AG04449 (cell line): ENCODE measurements at regions not wholly inside any gene's neighbourhood (a gene's known extent, or its start where the extent isn't known, plus 50 kb on each side); places are given as distances from the start of the nearest gene placed in this dataset.
"Not testable (repeated sequence)": the region's sequence is repeated elsewhere in the genome, so short reads cannot be mapped to it uniquely, and the experiment has no call there.

ENCODE experiments used
- CTCF ChIA-PET: fragments of 350-600 bp; formaldehyde crosslinking; extraction: SDS; loops from one replicate; lab custom pipeline; 2021; ENCODE audit warnings: antibody characterized with exemption; lab: Yijun Ruan, JAX
- POLR2A ChIA-PET: fragments of 400-600, 350-600 bp; formaldehyde crosslinking; extraction: SDS; loops from one replicate; lab custom pipeline; 2020; ENCODE audit warnings: antibody characterized with exemption, inconsistent platforms; lab: Yijun Ruan, JAX
- DNase-seq: peaks from one replicate; pipeline ENCODE4 v3.0.0-alpha.2; 2010; ENCODE audit warnings: low read depth, low spot score
- H3K4me3 ChIP-seq: 2 replicates; pipeline ENCODE4 v1.5.1; 2011; ENCODE audit warnings: low read depth, mild to moderate bottlenecking, control low read depth, low read length
- TF ChIP-seq, protein P1 (sequence below): IDR thresholded peaks from one replicate; pipeline ENCODE4 v1.5.1; 2011; ENCODE audit warnings: mild to moderate bottlenecking, moderate library complexity, low read length, control low read depth, inconsistent platforms; ENCODE audit not compliant: insufficient read depth; ENCODE audit errors: missing control alignments

GRCh38 chr9:90070931-90071660 lies 466.3 kb downstream of the GADD45G start:
- H3K4me3 ChIP-seq = no peak overlapping the region
- POLR2A ChIA-PET = no interaction called here
- TF ChIP-seq, protein P1, sequence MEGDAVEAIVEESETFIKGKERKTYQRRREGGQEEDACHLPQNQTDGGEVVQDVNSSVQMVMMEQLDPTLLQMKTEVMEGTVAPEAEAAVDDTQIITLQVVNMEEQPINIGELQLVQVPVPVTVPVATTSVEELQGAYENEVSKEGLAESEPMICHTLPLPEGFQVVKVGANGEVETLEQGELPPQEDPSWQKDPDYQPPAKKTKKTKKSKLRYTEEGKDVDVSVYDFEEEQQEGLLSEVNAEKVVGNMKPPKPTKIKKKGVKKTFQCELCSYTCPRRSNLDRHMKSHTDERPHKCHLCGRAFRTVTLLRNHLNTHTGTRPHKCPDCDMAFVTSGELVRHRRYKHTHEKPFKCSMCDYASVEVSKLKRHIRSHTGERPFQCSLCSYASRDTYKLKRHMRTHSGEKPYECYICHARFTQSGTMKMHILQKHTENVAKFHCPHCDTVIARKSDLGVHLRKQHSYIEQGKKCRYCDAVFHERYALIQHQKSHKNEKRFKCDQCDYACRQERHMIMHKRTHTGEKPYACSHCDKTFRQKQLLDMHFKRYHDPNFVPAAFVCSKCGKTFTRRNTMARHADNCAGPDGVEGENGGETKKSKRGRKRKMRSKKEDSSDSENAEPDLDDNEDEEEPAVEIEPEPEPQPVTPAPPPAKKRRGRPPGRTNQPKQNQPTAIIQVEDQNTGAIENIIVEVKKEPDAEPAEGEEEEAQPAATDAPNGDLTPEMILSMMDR = no peak
- DNase-seq = no peak
- CTCF ChIA-PET = no interaction called here

GRCh38 chr9:90073186-90073945 lies 468.6 kb downstream of the GADD45G start:
- ChIA-PET CTCF (no interaction called here), POLR2A (no interaction called here)
- DNase-seq = no peak
- TF ChIP-seq, protein P1 = no peak
- H3K4me3 ChIP-seq = no peak overlapping the region

DNA sequence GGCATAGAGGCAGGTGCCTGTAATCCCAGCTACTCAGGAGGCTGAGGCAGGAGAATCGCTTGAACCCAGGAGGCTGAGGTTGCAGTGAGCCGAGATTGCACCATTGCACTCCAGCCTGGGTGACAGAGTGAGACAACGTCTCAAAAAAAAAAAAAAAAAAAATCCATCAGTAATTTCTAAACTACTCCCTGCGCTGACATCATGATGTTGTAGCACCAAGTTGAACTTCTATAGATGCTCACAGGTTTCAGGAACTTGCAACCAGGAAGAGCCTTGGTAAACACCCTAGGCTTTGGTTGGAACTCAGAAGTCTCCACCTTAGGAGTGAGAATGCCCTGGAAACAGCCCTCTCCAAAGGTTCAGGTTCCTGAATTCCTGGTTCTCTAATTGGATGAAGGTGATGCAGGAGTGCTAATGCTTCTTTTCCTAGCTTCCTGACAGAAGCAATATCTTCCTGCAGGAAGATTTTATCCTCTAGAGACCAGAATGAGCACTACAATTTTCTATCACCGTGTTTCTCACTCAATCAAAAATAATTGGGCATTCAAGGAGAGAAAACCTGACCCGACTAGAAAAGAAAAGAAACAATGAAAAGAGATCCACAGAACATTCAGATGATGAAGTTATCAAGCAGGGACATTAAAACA lies 469.6 kb downstream of the GADD45G start:
- H3K4me3 ChIP-seq = no peak overlapping the region
- ChIA-PET POLR2A (no interaction called here), CTCF (no interaction called here)
- TF ChIP-seq, protein P1 = no peak
- DNase-seq = no peak

GRCh38 chr9:90077598-90077997 lies 472.8 kb downstream of the GADD45G start:
- POLR2A ChIA-PET, H3K4me3 ChIP-seq, DNase-seq, CTCF ChIA-PET: not testable (repeated sequence)

GRCh38 chr9:90078988-90079421 lies 474.2 kb downstream of the GADD45G start:
- ChIA-PET POLR2A (no interaction called here), CTCF (interaction anchor here (1.5 kb wide), 1 partner anchor 17 kb away, joined by 5 read pairs; no protein-coding TSS in a partner anchor)
- TF ChIP-seq, protein P1 = no peak
- no peak for DNase-seq
- H3K4me3 ChIP-seq = no peak overlapping the region

- H3K4me3 ChIP-seq = no peak overlapping the region
- ChIA-PET POLR2A (no interaction called here), CTCF (no interaction called here)
- TF ChIP-seq, protein P1 = no peak
- DNase-seq = no peak
Observed at GRCh38 chr9:90085633-90086032, 480.8 kb downstream of the GADD45G start.
